ENCODE measurements at regions not wholly inside any gene's neighbourhood (a gene's known extent, or its start where the extent isn't known, plus 50 kb on each side); places are given as distances from the start of the nearest gene placed in this dataset.

- TF ChIP-seq CTCF (IDR thresholded peaks at IDR 0.05; ENCODE audit: low read depth, low read length), result no peak
Observed at GRCh38 chrX:122500556-122500955, 683.5 kb upstream of the GRIA3 start.

DNA sequence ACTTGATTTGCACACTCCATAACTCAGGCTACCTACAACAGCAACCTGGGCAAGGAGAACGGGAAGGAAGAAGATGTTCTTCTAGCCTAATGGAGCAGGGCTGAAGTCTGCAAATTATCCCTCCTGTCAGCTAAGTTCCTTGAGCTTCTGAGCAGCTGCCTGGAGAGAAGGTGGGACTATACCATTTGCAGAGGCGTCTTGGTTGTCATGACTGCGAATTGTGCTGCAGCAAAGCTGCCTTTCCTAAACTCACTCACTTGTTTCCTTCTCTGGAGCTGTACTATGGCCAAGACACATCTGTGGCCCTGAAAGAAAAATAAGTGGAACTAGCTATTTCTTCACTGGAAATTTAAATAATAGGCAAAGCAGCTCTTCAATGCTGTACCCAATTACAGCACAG lies 682.4 kb upstream of the GRIA3 start:
- no peak overlapping the region for H3K4me3 ChIP-seq (replicated peaks in 1 of 2; ENCODE audit: low read depth in 2 of 2, low read length in 2 of 2)
- TF ChIP-seq CTCF (IDR thresholded peaks at IDR 0.05; ENCODE audit: low read depth, low read length), result no peak
- no peak for DNase-seq (ENCODE audit: low read depth in 2 of 2)

More at GRCh38 chrX:122500556-122500955, 683.5 kb upstream of the GRIA3 start:
- no peak for DNase-seq (ENCODE audit: low read depth in 2 of 2)
- no peak overlapping the region for H3K4me3 ChIP-seq (replicated peaks in 1 of 2; ENCODE audit: low read depth in 2 of 2, low read length in 2 of 2)

DNA sequence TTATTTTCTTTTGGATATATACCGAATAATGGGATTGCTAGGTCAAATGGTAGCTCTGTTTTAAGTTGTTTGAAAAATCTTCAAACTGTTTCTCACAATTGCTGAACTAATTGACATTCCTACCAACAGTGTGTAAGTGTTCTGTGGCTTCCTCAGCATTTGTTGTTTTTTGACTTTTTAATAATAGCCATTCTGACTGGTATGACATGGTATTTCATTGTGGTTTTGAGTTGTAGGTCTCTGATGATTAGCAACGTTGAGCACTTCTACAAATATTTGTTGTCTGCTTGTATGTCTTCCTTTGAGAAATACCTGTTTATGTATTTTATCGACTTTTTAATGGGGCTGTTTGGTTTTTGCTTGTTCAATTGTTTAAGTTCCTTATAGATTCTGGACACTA lies 680.1 kb upstream of the GRIA3 start:
- DNase-seq (ENCODE audit: low read depth in 2 of 2), result peak in 1 of 2 donors; percentile 24
- no peak overlapping the region for H3K4me3 ChIP-seq (replicated peaks in 1 of 2; ENCODE audit: low read depth in 2 of 2, low read length in 2 of 2)
- no peak for TF ChIP-seq CTCF (IDR thresholded peaks at IDR 0.05; ENCODE audit: low read depth, low read length)

DNA sequence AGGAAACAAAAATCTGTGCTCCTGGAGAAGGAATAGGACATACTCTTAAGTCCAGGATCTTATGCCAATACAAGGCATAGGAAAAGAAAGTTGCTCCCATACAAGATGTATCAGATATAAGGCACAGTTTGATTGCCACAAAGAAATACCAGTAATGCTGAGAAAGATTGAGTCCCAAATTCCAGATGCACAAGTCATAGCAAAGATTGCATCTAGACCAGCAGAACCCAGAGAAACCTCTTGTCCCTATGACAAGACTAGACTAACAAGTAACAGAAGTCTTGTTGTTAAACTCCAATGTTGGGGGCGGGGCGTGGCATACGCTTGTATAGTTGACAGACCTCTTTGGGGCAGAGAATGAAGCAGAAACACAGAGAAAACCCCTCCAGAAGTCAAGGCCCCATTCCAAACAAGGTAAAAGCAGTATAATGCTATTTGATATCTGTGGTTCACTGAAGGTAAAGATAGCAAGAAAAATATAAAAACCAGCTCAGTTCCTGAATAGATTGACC lies 671.5 kb upstream of the GRIA3 start:
- H3K4me3 ChIP-seq (replicated peaks in 1 of 2; ENCODE audit: low read depth in 2 of 2, low read length in 2 of 2), result no peak overlapping the region
- no peak for TF ChIP-seq CTCF (IDR thresholded peaks at IDR 0.05; ENCODE audit: low read depth, low read length)
- DNase-seq (ENCODE audit: low read depth in 2 of 2), result no peak

DNA sequence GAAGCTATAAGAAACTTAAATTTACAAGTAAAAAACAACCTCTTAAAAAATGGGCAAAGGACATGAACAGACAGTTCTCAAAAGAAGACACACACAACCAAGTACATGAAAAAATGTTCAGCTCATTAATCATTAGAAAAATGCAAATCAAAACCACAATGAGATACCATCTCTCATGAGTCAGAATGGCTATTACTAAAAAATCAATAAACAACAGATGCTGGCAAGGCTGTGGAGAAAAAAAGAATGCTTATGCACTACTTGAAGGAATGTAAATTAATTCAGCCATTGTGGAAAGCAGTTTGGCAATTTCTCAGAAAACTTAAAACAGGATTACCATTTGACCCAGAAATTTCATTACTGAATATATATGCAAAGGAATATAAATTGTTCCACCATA lies 666.3 kb upstream of the GRIA3 start:
- TF ChIP-seq CTCF (IDR thresholded peaks at IDR 0.05; ENCODE audit: low read depth, low read length), result no peak
- H3K4me3 ChIP-seq (replicated peaks in 1 of 2; ENCODE audit: low read depth in 2 of 2, low read length in 2 of 2), result no peak overlapping the region
- DNase-seq (ENCODE audit: low read depth in 2 of 2), result no peak

GRCh38 chrX:122545778-122546177 lies 638.3 kb upstream of the GRIA3 start:
- DNase-seq (ENCODE audit: low read depth in 2 of 2), result no peak
- no peak for TF ChIP-seq CTCF (IDR thresholded peaks at IDR 0.05; ENCODE audit: low read depth, low read length)

DNA sequence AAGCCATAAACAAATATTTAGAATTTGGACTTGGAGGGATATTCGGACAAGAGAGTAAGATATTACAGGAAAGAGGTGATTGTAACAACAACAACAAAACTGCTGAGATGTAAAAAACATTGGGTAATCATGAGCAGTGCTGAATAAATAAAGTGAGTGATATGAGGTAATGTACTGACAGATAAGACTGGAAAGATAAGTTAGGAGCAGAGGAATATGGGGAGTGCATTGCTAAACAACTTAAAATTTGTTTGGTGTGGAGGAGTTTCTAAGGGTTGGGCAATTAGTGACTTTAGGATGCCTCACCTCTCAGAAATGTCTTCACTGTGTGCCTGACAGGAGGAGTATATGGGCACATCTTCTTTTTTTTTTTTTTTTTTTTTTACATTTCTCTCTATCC lies 637.8 kb upstream of the GRIA3 start:
- no peak for TF ChIP-seq CTCF (IDR thresholded peaks at IDR 0.05; ENCODE audit: low read depth, low read length)
- no peak for DNase-seq (ENCODE audit: low read depth in 2 of 2)
- no peak overlapping the region for H3K4me3 ChIP-seq (replicated peaks in 1 of 2; ENCODE audit: low read depth in 2 of 2, low read length in 2 of 2)

More at GRCh38 chrX:122545778-122546177, 638.3 kb upstream of the GRIA3 start:
- H3K4me3 ChIP-seq (replicated peaks in 1 of 2; ENCODE audit: low read depth in 2 of 2, low read length in 2 of 2), result no peak overlapping the region
